NCI-H2227 (cell line): ENCODE measurements at regions not wholly inside any gene's neighbourhood (a gene's known extent, or its start where the extent isn't known, plus 50 kb on each side); places are given as distances from the start of the nearest gene placed in this dataset.
A peak's percentile ranks its signal among the peaks of the same experiment; 100 is the strongest.
"Not testable (repeated sequence)": the region's sequence is repeated elsewhere in the genome, so short reads cannot be mapped to it uniquely, and the experiment has no call there.

Source experiments
- DNase-seq: peaks from one replicate; lab custom pipeline; 2025; ENCODE audit not compliant: unreplicated experiment; lab: John Stamatoyannopoulos, UW

GRCh38 chr1:222946436-222946835, 131.6 kb downstream of the DISP1 start:
- DNase-seq, result no peak

- no peak for DNase-seq
Measured at GRCh38 chr1:222948079-222948478, 133.2 kb downstream of the DISP1 start.

GRCh38 chr1:222950892-222951291, 136.1 kb downstream of the DISP1 start:
- no peak for DNase-seq

- no peak for DNase-seq
Measured at GRCh38 chr1:222953585-222953984, 138.7 kb downstream of the DISP1 start.

GRCh38 chr1:222955964-222956363, 141.1 kb downstream of the DISP1 start:
- no peak for DNase-seq

GRCh38 chr1:222956601-222957000, 141.8 kb downstream of the DISP1 start:
- DNase-seq, result no peak

- no peak for DNase-seq
Measured at GRCh38 chr1:222967466-222968240, 152.8 kb downstream of the DISP1 start.

GRCh38 chr1:222970040-222970439, 155.2 kb downstream of the DISP1 start:
- peak; percentile 59 for DNase-seq

GRCh38 chr1:222970711-222971110, 155.9 kb downstream of the DISP1 start:
- no peak for DNase-seq

- DNase-seq, result no peak
Measured at GRCh38 chr1:222971146-222971545, 156.3 kb downstream of the DISP1 start.

GRCh38 chr1:222973561-222973960, 158.7 kb downstream of the DISP1 start:
- DNase-seq, result no peak

- no peak for DNase-seq
Measured at GRCh38 chr1:222974496-222974895, 159.7 kb downstream of the DISP1 start.

GRCh38 chr1:222975472-222976122, 160.8 kb downstream of the DISP1 start:
- no peak for DNase-seq

GRCh38 chr1:222976453-222976852, 161.6 kb downstream of the DISP1 start:
- no peak for DNase-seq

- DNase-seq, result not testable (repeated sequence)
Measured at GRCh38 chr1:222977294-222977693, 162.5 kb downstream of the DISP1 start.

GRCh38 chr1:222979561-222979960, 163.5 kb downstream of the TLR5 start:
- DNase-seq, result no peak

- no peak for DNase-seq
Measured at GRCh38 chr1:222987674-222988076, 155.4 kb downstream of the TLR5 start.

- DNase-seq, result no peak
Measured at GRCh38 chr1:222989443-222989842, 153.6 kb downstream of the TLR5 start.

- DNase-seq, result no peak
Measured at GRCh38 chr1:222991177-222991576, 151.9 kb downstream of the TLR5 start.

GRCh38 chr1:222991908-222992307, 151.1 kb downstream of the TLR5 start:
- DNase-seq, result no peak

GRCh38 chr1:222994511-222995235, 148.4 kb downstream of the TLR5 start:
- DNase-seq, result no peak

GRCh38 chr1:222995236-222995580, 147.8 kb downstream of the TLR5 start:
- no peak for DNase-seq
